Kidney glomerular epithelial cell (primary cell): ENCODE measurements at regions not wholly inside any gene's neighbourhood (a gene's known extent, or its start where the extent isn't known, plus 50 kb on each side); places are given as distances from the start of the nearest gene placed in this dataset.
A peak's percentile ranks its signal among the peaks of the same experiment; 100 is the strongest.

Experiments
- DNase-seq: peaks from one replicate; lab custom pipeline; 2025; lab: John Stamatoyannopoulos, UW

DNA sequence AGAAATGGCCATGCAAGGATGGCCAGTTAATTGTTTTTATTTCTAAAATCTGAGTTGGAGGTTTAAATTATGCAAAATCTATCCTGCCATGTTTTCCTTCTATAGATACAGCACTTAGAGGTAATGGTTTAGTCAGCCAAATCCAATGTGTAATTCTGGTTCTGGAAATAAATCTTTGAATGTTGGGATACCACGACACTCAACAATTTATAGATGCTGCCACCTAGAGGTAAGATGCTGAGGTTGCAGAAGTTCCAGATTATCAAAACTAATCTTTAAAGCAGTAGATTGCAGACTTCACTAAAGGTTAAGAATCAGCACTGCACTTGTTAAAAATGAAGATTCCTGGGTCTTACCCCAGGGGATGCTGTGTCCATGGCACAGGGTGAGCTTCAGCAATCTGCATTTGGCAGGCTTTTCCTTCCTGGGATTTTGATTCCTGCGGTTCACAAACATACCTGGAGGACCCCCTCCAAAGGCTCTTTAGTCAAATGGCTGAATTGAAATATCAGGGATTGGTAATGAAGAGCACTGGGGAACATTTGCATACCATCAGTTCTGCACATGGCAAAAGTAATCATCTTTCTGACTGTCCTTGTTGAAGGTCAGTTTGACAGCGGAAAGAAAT lies 53.4 kb upstream of the ANO4 start:
- DNase-seq: peak; percentile 15

DNA sequence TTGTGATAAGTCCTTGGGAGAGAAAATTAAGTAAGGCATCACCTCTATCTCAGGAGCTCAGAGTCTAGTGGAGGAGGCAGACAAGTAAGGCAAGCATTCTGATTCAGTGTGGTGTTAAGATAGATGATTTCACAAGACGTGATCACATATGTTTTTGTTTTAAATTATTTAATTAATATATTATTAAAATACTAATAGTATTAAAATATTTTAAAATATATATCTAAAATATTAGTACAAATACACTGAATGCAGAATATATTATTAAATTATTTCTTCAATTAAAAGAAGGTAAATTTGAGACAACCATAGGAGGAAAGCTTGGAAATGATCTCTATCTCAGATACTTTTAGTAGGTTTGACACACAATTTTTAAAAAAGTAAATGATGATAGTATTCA lies 51.5 kb upstream of the ANO4 start:
- DNase-seq: no peak
